Stomach (tissue), 8 donors: ENCODE measurements at regions not wholly inside any gene's neighbourhood (a gene's known extent, or its start where the extent isn't known, plus 50 kb on each side); places are given as distances from the start of the nearest gene placed in this dataset.

ENCODE experiments used
- DNase-seq, 2 donors: peaks; one replicate each; pipeline versions ENCODE4 v3.0.0 to v3.0.0-alpha.2; 2013 to 2019
- H3K27ac ChIP-seq, 5 donors: fragments of 200-600 bp in 4 of 5; sonication (generic) in 4 of 5; one replicate each; pipeline ENCODE4 v1.5.1; 2013 to 2019; ENCODE audit warnings: mild to moderate bottlenecking in 1 of 5, moderate library complexity in 1 of 5
- H3K27me3 ChIP-seq, 3 donors: fragments of 200-600 bp; sonication (generic); one replicate each; pipeline ENCODE4 v1.5.1; 2017 to 2019; ENCODE audit warnings: mixed run types in 1 of 3
- H3K36me3 ChIP-seq, 4 donors: fragments of 200-600 bp; sonication (generic); 1 replicate in 3 of 4; 2 replicates in 1 of 4; pipeline ENCODE4 v1.5.1; 2016 to 2019
- H3K4me1 ChIP-seq, 4 donors: fragments of 200-600 bp; sonication (generic); one replicate each; pipeline ENCODE4 v1.5.1; 2016 to 2019
- H3K4me3 ChIP-seq, 4 donors: fragments of 200-600 bp; sonication (generic) in 3 of 4; one replicate each; pipeline ENCODE4 v1.5.1; 2016 to 2019; ENCODE audit warnings: mild to moderate bottlenecking in 1 of 4
- H3K9me3 ChIP-seq, 4 donors: fragments of 200-600 bp; sonication (generic); one replicate each; pipeline ENCODE4 v1.5.1; 2016 to 2019
- EP300 ChIP-seq: sonication (generic); formaldehyde crosslinking; IDR thresholded peaks from one replicate; pipeline ENCODE4 v1.6.1; 2017; ENCODE audit warnings: antibody characterized with exemption
- POLR2A ChIP-seq, 4 donors: fragments of 450-650 bp; IDR thresholded peaks; one replicate each; pipeline ENCODE4 v1.6.1; 2016; ENCODE audit warnings: antibody characterized with exemption in 4 of 4, control low read depth in 2 of 4, mild to moderate bottlenecking in 1 of 4, moderate library complexity in 1 of 4
- POLR2AphosphoS5 ChIP-seq, 3 donors: sonication (generic); formaldehyde crosslinking; IDR thresholded peaks; one replicate each; pipeline ENCODE4 v1.6.1; 2016; ENCODE audit warnings: antibody characterized with exemption in 3 of 3
- whole genome bisulfite sequencing, 5 donors: extraction: QIAGEN DNeasy Blood & Tissue Kit in 3 of 5; methylation state at CpG; one replicate each; pipeline versions ENCODE4 v1.1.5 to v1.1.7; 2013 to 2018; 5-methylcytosine and 5-hydroxymethylcytosine counted together
- intact Hi-C: fragments of 100-400 bp; cut with DNase I; formaldehyde crosslinking; loops from one replicate; pipeline ENCODE4 v1.15.1; 2023; ENCODE audit warnings: low total_unique reads
- TF ChIP-seq, protein P1 (sequence below), 7 experiments: fragments of 450-650 bp in 4 of 7; fragments of 200-600 bp in 3 of 7; sonication (generic) in 3 of 7; IDR thresholded peaks; one replicate each; pipeline ENCODE4 v1.5.1; 2016 to 2019; ENCODE audit warnings: antibody characterized with exemption in 7 of 7, control low read depth in 2 of 7, mild to moderate bottlenecking in 1 of 7
- donor health status: healthy with polysubstance abuse.
- donor health status: Bipolar disorder and iron deficiency.
- donor health status: healthy.

DNA sequence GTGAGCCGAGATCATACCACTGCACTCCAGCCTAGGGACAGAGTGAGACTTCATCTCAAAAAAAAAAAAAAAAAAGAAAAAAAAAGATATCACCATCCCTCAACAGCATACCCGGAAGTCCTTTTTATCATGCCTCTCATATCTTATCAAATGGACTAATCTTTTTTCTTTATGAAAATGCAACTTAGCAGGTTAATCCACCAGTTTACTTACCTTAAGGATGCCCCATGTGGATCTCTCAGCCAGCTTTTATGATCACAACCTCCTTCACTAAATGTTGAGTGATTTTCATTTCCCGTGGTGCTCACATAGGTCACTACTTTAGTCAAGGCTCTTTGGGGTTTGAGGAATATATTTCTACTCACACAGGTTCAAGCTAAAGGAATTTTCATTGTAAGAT, 248.8 kb upstream of the TBX3 start:
- intact Hi-C loops: no loop called here
- Histone ChIP-seq H3K36me3 (no peaks in the 10 kb centered on the region), H3K4me3 (no peak overlapping the region), H3K27ac (no peak overlapping the region), H3K9me3 (peaks cover 0 to 17% (median 4%) of the 10 kb centered on the region in 4 donors), H3K4me1 (no peaks in the 10 kb centered on the region), H3K27me3 (no peaks in the 10 kb centered on the region)
- TF ChIP-seq POLR2AphosphoS5 (IDR thresholded peaks at IDR 0.05): no peak
- TF ChIP-seq, protein P1, sequence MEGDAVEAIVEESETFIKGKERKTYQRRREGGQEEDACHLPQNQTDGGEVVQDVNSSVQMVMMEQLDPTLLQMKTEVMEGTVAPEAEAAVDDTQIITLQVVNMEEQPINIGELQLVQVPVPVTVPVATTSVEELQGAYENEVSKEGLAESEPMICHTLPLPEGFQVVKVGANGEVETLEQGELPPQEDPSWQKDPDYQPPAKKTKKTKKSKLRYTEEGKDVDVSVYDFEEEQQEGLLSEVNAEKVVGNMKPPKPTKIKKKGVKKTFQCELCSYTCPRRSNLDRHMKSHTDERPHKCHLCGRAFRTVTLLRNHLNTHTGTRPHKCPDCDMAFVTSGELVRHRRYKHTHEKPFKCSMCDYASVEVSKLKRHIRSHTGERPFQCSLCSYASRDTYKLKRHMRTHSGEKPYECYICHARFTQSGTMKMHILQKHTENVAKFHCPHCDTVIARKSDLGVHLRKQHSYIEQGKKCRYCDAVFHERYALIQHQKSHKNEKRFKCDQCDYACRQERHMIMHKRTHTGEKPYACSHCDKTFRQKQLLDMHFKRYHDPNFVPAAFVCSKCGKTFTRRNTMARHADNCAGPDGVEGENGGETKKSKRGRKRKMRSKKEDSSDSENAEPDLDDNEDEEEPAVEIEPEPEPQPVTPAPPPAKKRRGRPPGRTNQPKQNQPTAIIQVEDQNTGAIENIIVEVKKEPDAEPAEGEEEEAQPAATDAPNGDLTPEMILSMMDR (IDR thresholded peaks at IDR 0.05): no peak
- no peak for TF ChIP-seq POLR2A (IDR thresholded peaks at IDR 0.05)
- TF ChIP-seq EP300: no peak
- 69 to 84% (median 72%) methylated on average over 2 to 3 of the region's 3 CpGs for WGBS, 5 donors
- DNase-seq: no peak

DNA sequence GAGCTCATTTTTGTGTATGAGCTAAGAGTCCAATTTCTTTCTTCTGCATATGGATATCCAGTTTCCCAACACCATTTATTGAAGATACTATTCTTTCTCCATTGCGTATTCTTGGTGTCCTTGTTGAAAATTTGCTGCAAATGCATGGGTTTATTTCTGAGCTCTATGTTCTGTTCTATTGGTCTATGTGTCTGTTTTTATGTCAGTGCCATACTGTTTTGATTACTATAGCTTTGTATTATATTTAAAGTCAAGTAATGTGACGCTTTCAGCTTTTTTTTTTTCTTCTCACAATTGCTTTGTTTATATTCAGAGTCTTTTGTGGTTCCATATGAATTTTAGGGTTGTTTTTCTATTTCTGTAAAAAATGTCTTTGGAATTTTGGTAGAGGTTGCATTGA, 247.1 kb upstream of the TBX3 start:
- WGBS, 5 donors: 86 to 93% (median 90%) methylated on average over 2 of the region's 2 CpGs

GRCh38 chr12:114926341-114926740, 242.4 kb upstream of the TBX3 start:
- no peak for TF ChIP-seq EP300
- no peak for TF ChIP-seq POLR2AphosphoS5 (IDR thresholded peaks at IDR 0.05)
- no peak for TF ChIP-seq POLR2A (IDR thresholded peaks at IDR 0.05)
- TF ChIP-seq, protein P1 (IDR thresholded peaks at IDR 0.05): no peak
- no peaks in the 10 kb centered on the region for H3K36me3 ChIP-seq
- peaks cover 0 to 24% (median 8%) of the 10 kb centered on the region in 4 donors for H3K9me3 ChIP-seq
- DNase-seq: no peak
- intact Hi-C loops: no loop called here
- no peaks in the 10 kb centered on the region for H3K4me1 ChIP-seq
- no peak overlapping the region for H3K27ac ChIP-seq
- no peak overlapping the region for H3K4me3 ChIP-seq
- 37 to 59% (median 54%) methylated on average over 6 of the region's 6 CpGs for WGBS, 5 donors
- H3K27me3 ChIP-seq: no peaks in the 10 kb centered on the region

More for the DNA sequence above, 247.1 kb upstream of the TBX3 start:
- peaks cover 0 to 17% (median 7%) of the 10 kb centered on the region in 4 donors for H3K9me3 ChIP-seq
- H3K4me3 ChIP-seq: no peak overlapping the region
- H3K4me1 ChIP-seq: no peaks in the 10 kb centered on the region
- H3K27ac ChIP-seq: no peak overlapping the region
- TF ChIP-seq EP300: no peak
- TF ChIP-seq, protein P1 (IDR thresholded peaks at IDR 0.05): no peak
- TF ChIP-seq POLR2A (IDR thresholded peaks at IDR 0.05): no peak
- TF ChIP-seq POLR2AphosphoS5 (IDR thresholded peaks at IDR 0.05): no peak
- DNase-seq: no peak
- no peaks in the 10 kb centered on the region for H3K27me3 ChIP-seq
- intact Hi-C loops: no loop called here
- H3K36me3 ChIP-seq: no peaks in the 10 kb centered on the region

GRCh38 chr12:114924946-114925475, 241.0 kb upstream of the TBX3 start:
- intact Hi-C loops: no loop called here
- Histone ChIP-seq H3K36me3 (no peaks in the 10 kb centered on the region), H3K27me3 (no peaks in the 10 kb centered on the region), H3K27ac (no peak overlapping the region), H3K4me1 (no peaks in the 10 kb centered on the region), H3K4me3 (no peak overlapping the region), H3K9me3 (peaks cover 0 to 12% (median 3%) of the 10 kb centered on the region in 4 donors)
- WGBS, 5 donors: 63 to 69% (median 67%) methylated on average over 4 of the region's 4 CpGs
- TF ChIP-seq POLR2AphosphoS5 (IDR thresholded peaks at IDR 0.05) (no peak), POLR2A (IDR thresholded peaks at IDR 0.05) (no peak), EP300 (no peak)
- TF ChIP-seq, protein P1 (IDR thresholded peaks at IDR 0.05): no peak
- DNase-seq: no peak
